RPMI8226 (cell line): ENCODE measurements at regions not wholly inside any gene's neighbourhood (a gene's known extent, or its start where the extent isn't known, plus 50 kb on each side); places are given as distances from the start of the nearest gene placed in this dataset.
"Not testable (repeated sequence)": the region's sequence is repeated elsewhere in the genome, so short reads cannot be mapped to it uniquely, and the experiment has no call there.

ENCODE experiments used
- DNase-seq: peaks from one replicate; pipeline ENCODE4 v3.0.0-alpha.2; 2015

GRCh38 chr12:65689508-65689907 is 134.8 kb upstream of the HMGA2 start:
- DNase-seq: no peak

GRCh38 chr12:65690477-65690876 is 133.8 kb upstream of the HMGA2 start:
- DNase-seq: no peak

GRCh38 chr12:65694130-65694529 is 130.2 kb upstream of the HMGA2 start:
- DNase-seq: no peak

DNA sequence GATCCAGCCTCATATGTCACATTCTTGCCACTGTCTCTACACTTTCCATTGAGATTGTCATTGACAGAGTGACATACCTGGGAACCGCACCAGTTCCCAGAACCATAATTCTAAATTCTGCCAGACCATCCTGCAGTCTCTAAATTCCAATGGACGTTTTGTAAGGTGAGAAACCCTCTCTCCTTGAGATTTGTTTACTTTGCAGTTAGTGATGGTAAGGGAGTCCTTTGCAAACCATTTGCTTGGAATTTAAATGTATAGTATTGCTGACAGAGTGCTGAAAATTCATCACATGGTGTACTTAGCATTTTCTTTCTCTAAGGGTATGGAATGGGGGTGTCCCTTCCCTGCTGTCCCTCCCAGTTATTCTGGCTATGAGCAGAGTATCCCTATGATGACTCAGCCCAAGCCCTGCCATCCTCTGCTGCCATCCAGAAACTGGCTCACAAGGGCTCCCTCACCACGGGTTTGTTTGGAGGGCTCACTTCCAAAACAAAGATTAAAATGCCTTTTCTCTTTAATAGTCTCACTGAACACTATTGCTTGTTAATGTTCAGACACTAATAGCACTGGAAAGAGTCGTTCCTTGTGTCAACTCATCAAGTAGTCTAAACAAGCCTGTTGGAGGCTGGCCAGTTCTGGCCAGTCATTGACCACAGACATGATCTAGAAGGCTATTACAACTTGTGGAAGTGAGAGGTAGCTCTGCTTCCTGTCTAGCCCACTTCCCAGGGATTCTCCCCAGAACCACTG is 129.0 kb upstream of the HMGA2 start:
- DNase-seq: no peak

GRCh38 chr12:65696227-65696626 is 128.1 kb upstream of the HMGA2 start:
- no peak for DNase-seq

DNA sequence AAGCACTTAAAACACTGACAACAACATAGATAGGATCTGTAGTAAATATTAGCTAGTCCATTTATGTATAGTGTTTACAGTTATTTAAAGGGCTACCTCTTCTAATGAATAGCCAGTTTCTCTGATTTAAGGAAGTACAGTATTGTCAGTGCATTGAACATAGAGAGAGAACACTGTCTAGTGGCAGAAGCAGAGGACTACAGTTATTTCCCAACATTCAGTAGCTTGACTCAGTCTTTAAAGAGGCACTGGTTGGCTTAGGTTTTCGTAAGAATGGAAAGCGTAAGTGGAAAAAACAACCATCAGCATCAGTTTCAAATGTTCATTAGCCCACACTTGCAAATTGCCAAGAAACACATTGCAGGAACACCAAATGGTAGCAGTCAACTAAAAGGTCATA is 125.0 kb upstream of the HMGA2 start:
- DNase-seq: no peak

DNA sequence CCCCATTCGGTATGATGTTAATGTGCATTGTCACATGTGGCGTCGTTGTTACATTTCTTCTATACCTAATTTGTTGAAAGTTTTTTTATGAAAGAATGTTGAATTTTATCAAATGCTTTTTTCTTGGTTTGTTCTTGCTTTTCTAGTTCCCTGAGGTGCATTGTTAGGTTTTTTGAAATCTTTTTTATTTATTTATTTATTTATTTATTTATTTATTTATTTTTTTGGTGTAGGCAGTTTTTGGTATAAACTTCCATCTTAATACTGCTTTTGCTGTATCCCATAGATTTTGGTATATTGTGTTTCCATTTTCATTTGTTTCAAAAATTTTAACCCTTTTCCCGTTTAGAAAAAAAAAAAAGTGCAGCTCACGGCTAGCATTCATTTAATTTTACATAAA is 121.1 kb upstream of the HMGA2 start:
- no peak for DNase-seq

DNA sequence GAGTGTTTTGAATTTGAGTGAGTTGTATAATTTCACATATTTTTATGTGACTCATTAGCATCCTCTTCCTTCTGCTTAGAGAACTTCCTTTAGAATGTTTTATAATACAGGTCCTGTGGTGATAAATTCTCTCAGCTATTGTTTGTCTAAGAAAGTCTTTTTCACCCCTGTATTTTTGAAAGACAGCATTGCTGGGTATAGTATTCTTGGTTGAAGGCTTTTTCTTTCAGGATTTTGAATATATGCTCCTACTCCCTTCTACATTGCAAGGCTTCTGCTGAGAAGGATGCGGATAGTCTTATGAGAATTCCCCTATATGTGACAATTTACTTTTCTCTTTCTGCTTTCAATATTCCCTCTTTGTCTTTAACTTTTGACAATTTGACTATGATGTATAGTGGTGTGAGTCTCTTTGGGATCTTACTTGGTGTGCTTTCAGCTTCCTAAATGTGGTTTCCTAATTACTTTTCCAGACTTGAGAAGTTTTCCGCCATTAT is 118.9 kb upstream of the HMGA2 start:
- DNase-seq: no peak

DNA sequence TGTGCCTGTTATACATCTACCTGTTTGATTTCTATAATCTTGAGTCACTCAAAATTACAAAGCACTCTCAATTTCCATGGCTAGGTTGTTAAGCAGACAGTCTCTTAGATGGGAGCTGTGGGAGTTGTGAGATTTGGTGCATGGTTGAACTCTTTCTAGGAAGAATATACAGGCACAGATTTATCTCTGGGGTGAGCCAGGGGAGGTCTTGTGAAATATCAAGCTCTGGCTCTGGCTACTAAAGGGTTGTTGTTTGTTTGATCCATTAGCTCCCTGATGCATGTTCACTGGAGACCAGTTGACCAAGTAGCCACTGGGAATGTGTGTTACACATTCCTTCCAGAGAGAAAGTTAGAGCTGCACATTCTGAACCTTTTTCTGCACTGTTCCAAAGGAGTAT is 117.2 kb upstream of the HMGA2 start:
- no peak for DNase-seq

- DNase-seq: no peak
Measured at GRCh38 chr12:65712260-65713004, 111.9 kb upstream of the HMGA2 start.

DNA sequence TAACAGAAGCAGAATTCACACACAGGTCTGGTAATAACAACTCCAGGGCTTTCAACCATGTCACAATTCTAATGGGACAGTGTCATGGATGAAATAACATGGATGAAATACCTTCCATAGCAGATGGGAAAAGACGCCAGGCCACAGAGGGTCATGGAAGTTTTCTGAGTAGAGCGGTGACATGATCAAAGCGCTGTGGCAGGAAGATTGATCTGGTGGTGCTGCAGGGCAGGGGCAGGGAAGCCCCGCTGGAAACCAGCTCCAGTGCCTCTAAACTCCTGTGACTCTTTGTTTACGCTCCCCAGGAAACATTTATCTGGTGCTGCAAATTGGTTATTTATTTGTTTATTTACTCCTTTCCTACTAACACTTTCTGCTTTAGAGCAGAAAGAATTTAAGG is 108.3 kb upstream of the HMGA2 start:
- DNase-seq: no peak

DNA sequence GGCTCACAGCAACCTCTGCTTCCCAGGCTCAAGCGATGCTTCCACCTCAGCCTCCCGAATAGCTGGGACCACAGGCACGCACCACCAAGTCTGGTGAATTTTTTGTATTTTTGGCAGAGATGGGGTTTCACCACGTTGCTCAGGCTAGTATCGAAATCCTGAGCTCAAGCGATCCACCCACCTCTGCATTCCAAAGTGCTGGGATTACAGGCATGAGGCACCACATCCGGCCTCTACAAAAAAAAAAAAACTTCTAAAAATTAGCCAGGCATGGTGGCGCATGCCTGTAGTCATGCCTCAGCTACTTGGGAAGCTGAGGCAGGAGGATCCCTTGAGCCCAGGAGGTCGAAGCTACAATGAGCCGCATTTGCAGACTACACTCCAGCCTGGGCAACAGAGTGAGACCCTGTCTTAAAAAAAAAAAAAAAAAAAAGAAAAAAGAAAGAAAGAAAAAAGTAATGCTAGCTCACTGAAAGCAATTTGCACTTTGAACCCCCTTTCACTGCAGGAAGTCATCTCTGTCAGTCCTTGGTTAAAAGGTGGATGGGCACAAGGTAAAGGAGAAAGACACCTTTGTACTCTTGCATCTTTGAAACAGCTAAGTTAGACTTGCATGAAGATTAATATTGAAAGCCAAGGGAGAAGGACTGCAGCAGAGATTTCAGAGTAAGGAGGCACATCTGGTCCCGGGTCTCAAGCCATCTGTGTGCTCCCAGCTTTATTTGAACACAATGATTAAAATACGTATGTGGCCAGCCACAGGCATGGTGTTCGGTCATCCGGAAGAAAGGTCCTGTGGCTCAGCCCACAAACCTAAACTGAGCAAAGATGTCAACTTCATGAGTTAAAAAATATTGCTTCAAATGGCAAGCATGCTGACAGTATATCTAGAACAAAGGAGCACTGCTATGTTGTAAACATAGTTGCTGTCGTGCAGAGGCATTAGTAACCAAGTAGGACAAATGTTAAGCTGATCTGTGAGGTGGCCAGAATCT is 103.8 kb upstream of the HMGA2 start:
- DNase-seq: no peak

DNA sequence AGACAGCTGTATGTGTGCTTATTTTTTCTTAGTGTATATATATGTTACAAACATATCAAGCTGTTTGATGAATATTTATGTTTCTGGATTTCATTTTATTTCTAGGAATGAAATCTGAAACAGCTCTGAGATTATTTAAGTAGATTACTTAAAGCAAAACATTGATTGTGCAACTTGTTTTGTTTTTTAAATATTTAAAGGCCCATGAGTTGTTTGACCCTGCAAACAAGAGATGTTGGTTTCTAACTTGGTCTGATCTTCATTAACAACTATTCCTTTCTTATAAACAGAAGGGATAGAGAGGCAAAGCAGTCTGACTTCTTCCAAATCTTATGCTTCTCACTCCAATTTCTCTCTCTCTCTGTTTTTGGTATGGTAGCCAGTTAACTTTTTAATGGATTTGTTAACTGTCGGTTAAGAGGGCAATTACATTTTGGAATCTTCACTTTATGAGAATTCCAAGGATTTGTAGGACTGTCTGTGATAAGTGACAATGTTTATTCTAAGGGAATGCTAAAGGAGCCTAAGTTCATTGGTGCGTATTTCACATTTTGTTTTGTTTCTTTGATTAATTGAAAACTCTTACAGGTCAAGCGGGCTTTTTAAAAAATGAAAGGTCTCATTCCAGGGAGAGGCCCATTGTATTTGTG is 102.6 kb upstream of the HMGA2 start:
- DNase-seq: no peak

GRCh38 chr12:65725376-65725775 is 98.9 kb upstream of the HMGA2 start:
- no peak for DNase-seq

DNA sequence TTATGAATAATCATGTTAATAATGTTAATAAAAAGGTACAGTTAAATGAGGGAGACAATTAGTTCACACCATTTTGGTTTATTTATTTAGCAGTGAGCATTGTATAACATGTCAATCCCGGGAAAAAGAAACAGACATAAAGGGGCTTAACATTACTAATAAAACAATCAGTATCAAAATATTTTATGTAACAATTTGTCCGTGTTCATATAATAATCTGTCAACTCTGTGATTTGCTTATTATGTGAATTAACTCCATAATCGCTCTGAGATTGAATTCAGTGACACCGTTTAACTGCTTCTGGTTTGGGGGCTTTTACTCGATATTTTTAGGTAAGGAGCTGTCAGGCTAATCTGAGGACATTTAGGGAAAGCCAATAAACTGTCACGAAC is 95.8 kb upstream of the HMGA2 start:
- DNase-seq: no peak

GRCh38 chr12:65728848-65729793 is 95.2 kb upstream of the HMGA2 start:
- no peak for DNase-seq

GRCh38 chr12:65731771-65732170 is 92.5 kb upstream of the HMGA2 start:
- no peak for DNase-seq

- not testable (repeated sequence) for DNase-seq
Measured at GRCh38 chr12:65733643-65734042, 90.6 kb upstream of the HMGA2 start.

- no peak for DNase-seq
Measured at GRCh38 chr12:65734226-65734625, 90.1 kb upstream of the HMGA2 start.

- DNase-seq: no peak
Measured at GRCh38 chr12:65739606-65740005, 84.7 kb upstream of the HMGA2 start.

- no peak for DNase-seq
Measured at GRCh38 chr12:65740506-65740872, 83.8 kb upstream of the HMGA2 start.
